OCI-LY7 (cell line): ENCODE measurements at regions not wholly inside any gene's neighbourhood (a gene's known extent, or its start where the extent isn't known, plus 50 kb on each side); places are given as distances from the start of the nearest gene placed in this dataset.

Source experiments
- BruUV-seq: library from RNA; stranded (reverse); fragments of 400-500 nt; replicated peaks from 2 replicates; lab custom pipeline; 2021; lab: Mats Ljungman, UMichigan
- CTCF ChIA-PET: fragments of 300-600 bp; sonication (Branson Sonifier 250); formaldehyde crosslinking; loops from one replicate; lab custom pipeline; 2022; ENCODE audit warnings: antibody characterized with exemption; ENCODE audit not compliant: unreplicated experiment; lab: Charles Lee
- POLR2A ChIA-PET: fragments of 300-600 bp; sonication (Branson Sonifier 250); formaldehyde crosslinking; loops from one replicate; lab custom pipeline; 2022; ENCODE audit warnings: antibody characterized with exemption; lab: Charles Lee
- DNase-seq: peaks from one replicate; pipeline ENCODE4 v3.0.0-alpha.2; 2015; ENCODE audit warnings: low spot score
- H2AFZ ChIP-seq: fragments of 200-600 bp; sonication (generic), shearing (Covaris generic); 2 replicates; pipeline ENCODE4 v1.6.1; 2014; ENCODE audit warnings: mild to moderate bottlenecking, antibody characterized with exemption, low read length, moderate library complexity
- H3K27ac ChIP-seq: fragments of 200-600 bp; sonication (generic); 2 replicates; pipeline ENCODE4 v1.5.1; 2014; ENCODE audit warnings: mixed run types, low read depth, mild to moderate bottlenecking, moderate library complexity, low read length, inconsistent platforms; ENCODE audit not compliant: poor library complexity, severe bottlenecking
- H3K36me3 ChIP-seq: fragments of 200-600 bp; sonication (generic); 2 replicates; pipeline ENCODE4 v1.6.1; 2014; ENCODE audit warnings: mild to moderate bottlenecking, antibody characterized with exemption, low read length, moderate library complexity, mixed read lengths; ENCODE audit not compliant: insufficient read depth
- H3K4me1 ChIP-seq: fragments of 200-600 bp; sonication (generic); 2 replicates; pipeline ENCODE4 v1.5.1; 2014; ENCODE audit warnings: mild to moderate bottlenecking, low read length; ENCODE audit not compliant: insufficient read depth, poor library complexity, severe bottlenecking
- H3K4me2 ChIP-seq: fragments of 200-600 bp; sonication (generic); 2 replicates; pipeline ENCODE4 v1.6.1; 2014; ENCODE audit warnings: mild to moderate bottlenecking, low read length
- H3K4me3 ChIP-seq: fragments of 200-600 bp; sonication (generic); 2 replicates; pipeline ENCODE4 v1.5.1; 2014; ENCODE audit warnings: mild to moderate bottlenecking, low read depth, low read length; ENCODE audit not compliant: poor library complexity, severe bottlenecking
- H3K79me2 ChIP-seq: fragments of 200-600 bp; sonication (generic); 2 replicates; pipeline ENCODE4 v1.6.1; 2016; ENCODE audit warnings: low read depth, mild to moderate bottlenecking, low read length, moderate library complexity, mixed read lengths; ENCODE audit not compliant: insufficient read depth
- H3K9me2 ChIP-seq: fragments of 200-600 bp; sonication (generic); 2 replicates; pipeline ENCODE4 v1.6.1; 2016; ENCODE audit warnings: mild to moderate bottlenecking, low read length, mixed read lengths; ENCODE audit not compliant: insufficient read depth
- H3K9me3 ChIP-seq: fragments of 200-600 bp; sonication (generic); 2 replicates; pipeline ENCODE4 v1.6.1; 2014; ENCODE audit warnings: mild to moderate bottlenecking, mixed run types, low read length, mixed read lengths
- H4K20me1 ChIP-seq: fragments of 200-600 bp; sonication (generic); 2 replicates; pipeline ENCODE4 v1.6.1; 2014; ENCODE audit warnings: mild to moderate bottlenecking, antibody characterized with exemption, low read length, moderate library complexity, mixed read lengths; ENCODE audit not compliant: insufficient read depth
- CTCF ChIP-seq: fragments of 200-600 bp; sonication (generic); conservative IDR thresholded peaks from 2 replicates; pipeline ENCODE4 v1.5.1; 2014; ENCODE audit warnings: mild to moderate bottlenecking, antibody characterized with exemption, low read length, moderate library complexity, mixed read lengths
- EZH2phosphoT487 ChIP-seq: fragments of 200-600 bp; sonication (generic); IDR thresholded peaks from 2 replicates; pipeline ENCODE4 v1.6.1; 2018; ENCODE audit warnings: low read depth, borderline replicate concordance, mild to moderate bottlenecking, mixed run types, antibody characterized with exemption, low read length, moderate library complexity, mixed read lengths
- intact Hi-C: fragments of 100-400 bp; cut with micrococcal nuclease; formaldehyde crosslinking; loops from one replicate; pipeline ENCODE4 v1.10.0; 2022; ENCODE audit not compliant: unreplicated experiment

GRCh38 chr9:107669422-107669821 lies 179.9 kb upstream of the KLF4 start:
- H3K4me2 ChIP-seq: no peak overlapping the region
- no peak overlapping the region for H2AFZ ChIP-seq
- H3K4me1 ChIP-seq: no peaks in the 10 kb centered on the region
- no peak overlapping the region for H3K27ac ChIP-seq
- no peaks in the 10 kb centered on the region for H3K79me2 ChIP-seq
- no TSS peak for BruUV-seq
- no peaks in the 10 kb centered on the region for H3K9me2 ChIP-seq
- no peaks in the 10 kb centered on the region for H3K9me3 ChIP-seq
- ChIA-PET CTCF (no interaction called here), POLR2A (interaction anchor here (0.6 kb wide), 1 partner anchor 1041 kb away, joined by 3 read pairs; no protein-coding TSS in a partner anchor)
- no peak for DNase-seq
- intact Hi-C loops: no loop called here
- no peak for TF ChIP-seq EZH2phosphoT487
- no peak for TF ChIP-seq CTCF
- H4K20me1 ChIP-seq: no peaks in the 10 kb centered on the region
- H3K36me3 ChIP-seq: no peaks in the 10 kb centered on the region
- H3K4me3 ChIP-seq: no peak overlapping the region

- DNase-seq: no peak
- H3K4me2 ChIP-seq: no peak overlapping the region
- CTCF ChIA-PET: no interaction called here
- H2AFZ ChIP-seq: no peak overlapping the region
- no peak overlapping the region for H3K27ac ChIP-seq
- H3K9me3 ChIP-seq: no peaks in the 10 kb centered on the region
- H4K20me1 ChIP-seq: no peaks in the 10 kb centered on the region
- TF ChIP-seq EZH2phosphoT487 (no peak), CTCF (no peak)
- H3K4me1 ChIP-seq: no peaks in the 10 kb centered on the region
- BruUV-seq: no TSS peak
- POLR2A ChIA-PET: no interaction called here
- H3K36me3 ChIP-seq: no peaks in the 10 kb centered on the region
- H3K79me2 ChIP-seq: no peaks in the 10 kb centered on the region
- intact Hi-C loops: no loop called here
- no peaks in the 10 kb centered on the region for H3K9me2 ChIP-seq
- no peak overlapping the region for H3K4me3 ChIP-seq
Observed at GRCh38 chr9:107667231-107668070, 177.9 kb upstream of the KLF4 start.

- BruUV-seq: no TSS peak
- DNase-seq: no peak
- intact Hi-C loops: no loop called here
- H2AFZ ChIP-seq: no peak overlapping the region
- H3K4me2 ChIP-seq: no peak overlapping the region
- H3K36me3 ChIP-seq: no peaks in the 10 kb centered on the region
- ChIA-PET CTCF (no interaction called here), POLR2A (no interaction called here)
- TF ChIP-seq CTCF: no peak
- no peak for TF ChIP-seq EZH2phosphoT487
- no peak overlapping the region for H3K4me3 ChIP-seq
- H3K9me3 ChIP-seq: no peaks in the 10 kb centered on the region
- no peaks in the 10 kb centered on the region for H3K79me2 ChIP-seq
- H3K27ac ChIP-seq: no peak overlapping the region
- H3K4me1 ChIP-seq: no peaks in the 10 kb centered on the region
- H4K20me1 ChIP-seq: no peaks in the 10 kb centered on the region
- no peaks in the 10 kb centered on the region for H3K9me2 ChIP-seq
Observed at GRCh38 chr9:107665057-107665456, 175.5 kb upstream of the KLF4 start.
